H1 (cell line): ENCODE measurements at regions not wholly inside any gene's neighbourhood (a gene's known extent, or its start where the extent isn't known, plus 50 kb on each side); places are given as distances from the start of the nearest gene placed in this dataset.

Experiments
- CHD7 ChIP-seq: fragments of 300-600 bp; sonication (generic); IDR thresholded peaks from 2 replicates; pipeline ENCODE4 v1.7.1; 2012; ENCODE audit warnings: low read length, moderate library complexity, mild to moderate bottlenecking, inconsistent platforms; ENCODE audit not compliant: insufficient replicate concordance
- POU5F1 ChIP-seq: IDR thresholded peaks from 2 replicates; pipeline ENCODE4 v1.6.1; 2011; ENCODE audit warnings: low read depth, mild to moderate bottlenecking, low read length, moderate library complexity
- RBBP5 ChIP-seq: IDR thresholded peaks from 2 replicates; pipeline ENCODE4 v1.7.1; 2012; ENCODE audit warnings: low read depth, mild to moderate bottlenecking, inconsistent platforms, low read length, moderate library complexity, borderline replicate concordance
- SAP30 ChIP-seq: fragments of 300-600 bp; sonication (generic); IDR thresholded peaks from 2 replicates; pipeline ENCODE4 v1.7.1; 2012; ENCODE audit warnings: low read length, moderate library complexity, mild to moderate bottlenecking, inconsistent platforms; ENCODE audit not compliant: insufficient read depth, insufficient replicate concordance

GRCh38 chr4:123699880-123700771 is 303.5 kb downstream of the SPRY1 start (continued):
- TF ChIP-seq CHD7 = no peak
- no peak for TF ChIP-seq RBBP5
- TF ChIP-seq SAP30 = no peak
- TF ChIP-seq POU5F1 = no peak
